ENCODE measurements at regions not wholly inside any gene's neighbourhood (a gene's known extent, or its start where the extent isn't known, plus 50 kb on each side); places are given as distances from the start of the nearest gene placed in this dataset.
"Not testable (repeated sequence)": the region's sequence is repeated elsewhere in the genome, so short reads cannot be mapped to it uniquely, and the experiment has no call there.

GRCh38 chrX:111581086-111581485, 69.6 kb downstream of the SERTM2 start:
- Histone ChIP-seq H3K36me3 (ENCODE audit: control insufficient read depth in 2 of 2, extremely low read depth in 1 of 2, insufficient read depth in 1 of 2, low read length in 1 of 2) (no peaks in the 10 kb centered on the region), H3K4me3 (ENCODE audit: control insufficient read depth in 1 of 2, extremely low read depth in 1 of 2, low read length in 1 of 2) (no peak overlapping the region), H3K27ac (ENCODE audit: low read length) (no peak overlapping the region), H3K9me3 (no peaks in the 10 kb centered on the region), H3K4me1 (ENCODE audit: control insufficient read depth in 1 of 2, extremely low read depth in 1 of 2, insufficient read depth in 2 of 2, low read length in 2 of 2) (no peaks in the 10 kb centered on the region), H3K27me3 (replicated peaks in 1 of 2; ENCODE audit: control insufficient read depth in 2 of 2, extremely low read depth in 1 of 2, insufficient read depth in 2 of 2, low read length in 1 of 2) (no peaks in the 10 kb centered on the region)
- no peak for ATAC-seq (replicated peaks in 1 of 4)
- H3K27ac Mint-ChIP-seq, result no peak overlapping the region
- no CpG with 5 or more reads among the region's 2 CpGs for WGBS (ENCODE audit: insufficient coverage)
- ChIA-PET POLR2A (no interaction called here), CTCF (no interaction called here)
- no peak for DNase-seq
- H3K9me3 Mint-ChIP-seq, result no peaks in the 10 kb centered on the region
- peaks cover 0 to 4% of the 10 kb centered on the region in 2 donors for H3K27me3 Mint-ChIP-seq
- no peaks in the 10 kb centered on the region for H3K36me3 Mint-ChIP-seq
- H3K4me1 Mint-ChIP-seq, result no peaks in the 10 kb centered on the region
- H3K4me3 Mint-ChIP-seq, result no peak overlapping the region

GRCh38 chrX:111585337-111585736, 73.9 kb downstream of the SERTM2 start:
- ChIA-PET CTCF (interaction anchor here in 1 of 2 donors (0.7 kb wide), 1 partner anchor 14 kb away, joined by 3 read pairs; no protein-coding TSS in a partner anchor), POLR2A (no interaction called here)
- H3K9me3 ChIP-seq, result no peaks in the 10 kb centered on the region
- no peaks in the 10 kb centered on the region for H3K4me1 ChIP-seq (ENCODE audit: control insufficient read depth in 1 of 2, extremely low read depth in 1 of 2, insufficient read depth in 2 of 2, low read length in 2 of 2)
- H3K27ac ChIP-seq (ENCODE audit: low read length), result no peak overlapping the region
- peaks cover 0 to 4% of the 10 kb centered on the region in 2 donors for H3K27me3 Mint-ChIP-seq
- no peak for DNase-seq
- H3K4me3 ChIP-seq (ENCODE audit: control insufficient read depth in 1 of 2, extremely low read depth in 1 of 2, low read length in 1 of 2), result no peak overlapping the region
- no peaks in the 10 kb centered on the region for H3K36me3 ChIP-seq (ENCODE audit: control insufficient read depth in 2 of 2, extremely low read depth in 1 of 2, insufficient read depth in 1 of 2, low read length in 1 of 2)
- H3K27ac Mint-ChIP-seq, result no peak overlapping the region
- no peak for ATAC-seq (replicated peaks in 1 of 4)
- H3K36me3 Mint-ChIP-seq, result no peaks in the 10 kb centered on the region
- no peaks in the 10 kb centered on the region for H3K9me3 Mint-ChIP-seq
- H3K4me3 Mint-ChIP-seq, result no peak overlapping the region
- no peaks in the 10 kb centered on the region for H3K4me1 Mint-ChIP-seq
- H3K27me3 ChIP-seq (replicated peaks in 1 of 2; ENCODE audit: control insufficient read depth in 2 of 2, extremely low read depth in 1 of 2, insufficient read depth in 2 of 2, low read length in 1 of 2), result no peaks in the 10 kb centered on the region
- no CpG with 5 or more reads among the region's 2 CpGs for WGBS (ENCODE audit: insufficient coverage)

- H3K27ac Mint-ChIP-seq, POLR2A ChIA-PET: not testable (repeated sequence)
Measured at GRCh38 chrX:111594348-111594877, 83.0 kb downstream of the SERTM2 start.

GRCh38 chrX:111597967-111598366, 83.0 kb upstream of the ALG13 start:
- no peak for ATAC-seq (replicated peaks in 1 of 4)
- no peak overlapping the region for H3K27ac Mint-ChIP-seq
- no peak overlapping the region for H3K4me3 Mint-ChIP-seq
- no peaks in the 10 kb centered on the region for H3K4me1 ChIP-seq (ENCODE audit: control insufficient read depth in 1 of 2, extremely low read depth in 1 of 2, insufficient read depth in 2 of 2, low read length in 2 of 2)
- no peak overlapping the region for H3K27ac ChIP-seq (ENCODE audit: low read length)
- no peaks in the 10 kb centered on the region for H3K36me3 ChIP-seq (ENCODE audit: control insufficient read depth in 2 of 2, extremely low read depth in 1 of 2, insufficient read depth in 1 of 2, low read length in 1 of 2)
- CTCF ChIA-PET, result no interaction called here
- DNase-seq, result no peak
- H3K9me3 Mint-ChIP-seq, result no peaks in the 10 kb centered on the region
- no peaks in the 10 kb centered on the region for H3K4me1 Mint-ChIP-seq
- H3K4me3 ChIP-seq (ENCODE audit: control insufficient read depth in 1 of 2, extremely low read depth in 1 of 2, low read length in 1 of 2), result no peak overlapping the region
- no peaks in the 10 kb centered on the region for H3K27me3 ChIP-seq (replicated peaks in 1 of 2; ENCODE audit: control insufficient read depth in 2 of 2, extremely low read depth in 1 of 2, insufficient read depth in 2 of 2, low read length in 1 of 2)
- POLR2A ChIA-PET, result no interaction called here
- H3K27me3 Mint-ChIP-seq, result peaks cover 6 to 23% of the 10 kb centered on the region in 2 donors
- no peaks in the 10 kb centered on the region for H3K9me3 ChIP-seq
- H3K36me3 Mint-ChIP-seq, result no peaks in the 10 kb centered on the region
- no CpG with 5 or more reads among the region's 2 CpGs for WGBS (ENCODE audit: insufficient coverage)

More at GRCh38 chrX:111594348-111594877, 83.0 kb downstream of the SERTM2 start:
- H3K4me3 ChIP-seq (ENCODE audit: control insufficient read depth in 1 of 2, extremely low read depth in 1 of 2, low read length in 1 of 2); H3K9me3 ChIP-seq; H3K9me3 Mint-ChIP-seq; H3K4me3 Mint-ChIP-seq; H3K36me3 ChIP-seq (ENCODE audit: control insufficient read depth in 2 of 2, extremely low read depth in 1 of 2, insufficient read depth in 1 of 2, low read length in 1 of 2); DNase-seq; CTCF ChIA-PET; H3K4me1 Mint-ChIP-seq; H3K36me3 Mint-ChIP-seq; H3K27ac ChIP-seq (ENCODE audit: low read length); H3K4me1 ChIP-seq (ENCODE audit: control insufficient read depth in 1 of 2, extremely low read depth in 1 of 2, insufficient read depth in 2 of 2, low read length in 2 of 2); ATAC-seq (replicated peaks in 1 of 4); H3K27me3 ChIP-seq (replicated peaks in 1 of 2; ENCODE audit: control insufficient read depth in 2 of 2, extremely low read depth in 1 of 2, insufficient read depth in 2 of 2, low read length in 1 of 2): not testable (repeated sequence)
- H3K27me3 Mint-ChIP-seq, result peaks cover 5 to 15% of the 10 kb centered on the region in 2 donors
- no CpG with 5 or more reads among the region's 28 CpGs for WGBS (ENCODE audit: insufficient coverage)

GRCh38 chrX:111608724-111609123, 72.2 kb upstream of the ALG13 start:
- H3K4me1 ChIP-seq (ENCODE audit: control insufficient read depth in 1 of 2, extremely low read depth in 1 of 2, insufficient read depth in 2 of 2, low read length in 2 of 2), result no peaks in the 10 kb centered on the region
- no CpG with 5 or more reads among the region's 3 CpGs for WGBS (ENCODE audit: insufficient coverage)
- POLR2A ChIA-PET, result no interaction called here

GRCh38 chrX:111609206-111609605, 71.8 kb upstream of the ALG13 start:
- WGBS (ENCODE audit: insufficient coverage), result no CpG with 5 or more reads among the region's 3 CpGs
- H3K27ac Mint-ChIP-seq, result no peak overlapping the region
- ChIA-PET POLR2A (no interaction called here), CTCF (no interaction called here)
- Histone ChIP-seq H3K4me3 (ENCODE audit: control insufficient read depth in 1 of 2, extremely low read depth in 1 of 2, low read length in 1 of 2) (no peak overlapping the region), H3K9me3 (no peaks in the 10 kb centered on the region), H3K4me1 (ENCODE audit: control insufficient read depth in 1 of 2, extremely low read depth in 1 of 2, insufficient read depth in 2 of 2, low read length in 2 of 2) (no peaks in the 10 kb centered on the region), H3K27me3 (replicated peaks in 1 of 2; ENCODE audit: control insufficient read depth in 2 of 2, extremely low read depth in 1 of 2, insufficient read depth in 2 of 2, low read length in 1 of 2) (no peaks in the 10 kb centered on the region), H3K36me3 (ENCODE audit: control insufficient read depth in 2 of 2, extremely low read depth in 1 of 2, insufficient read depth in 1 of 2, low read length in 1 of 2) (no peaks in the 10 kb centered on the region), H3K27ac (ENCODE audit: low read length) (no peak overlapping the region)
- H3K4me1 Mint-ChIP-seq, result no peaks in the 10 kb centered on the region
- no peak overlapping the region for H3K4me3 Mint-ChIP-seq
- ATAC-seq (replicated peaks in 1 of 4) (no peak), DNase-seq (no peak)
- peaks cover 0 to 19% of the 10 kb centered on the region in 2 donors for H3K27me3 Mint-ChIP-seq
- H3K9me3 Mint-ChIP-seq, result no peaks in the 10 kb centered on the region
- H3K36me3 Mint-ChIP-seq, result no peaks in the 10 kb centered on the region

More at GRCh38 chrX:111608724-111609123, 72.2 kb upstream of the ALG13 start:
- DNase-seq, result no peak
- no peaks in the 10 kb centered on the region for H3K9me3 Mint-ChIP-seq
- H3K36me3 Mint-ChIP-seq, result no peaks in the 10 kb centered on the region
- no peaks in the 10 kb centered on the region for H3K9me3 ChIP-seq
- peaks cover 0 to 24% of the 10 kb centered on the region in 2 donors for H3K27me3 Mint-ChIP-seq
- no peak for ATAC-seq (replicated peaks in 1 of 4)
- CTCF ChIA-PET, result no interaction called here
- H3K27me3 ChIP-seq (replicated peaks in 1 of 2; ENCODE audit: control insufficient read depth in 2 of 2, extremely low read depth in 1 of 2, insufficient read depth in 2 of 2, low read length in 1 of 2), result no peaks in the 10 kb centered on the region
- H3K27ac Mint-ChIP-seq, result no peak overlapping the region
- H3K4me3 ChIP-seq (ENCODE audit: control insufficient read depth in 1 of 2, extremely low read depth in 1 of 2, low read length in 1 of 2), result no peak overlapping the region
- H3K36me3 ChIP-seq (ENCODE audit: control insufficient read depth in 2 of 2, extremely low read depth in 1 of 2, insufficient read depth in 1 of 2, low read length in 1 of 2), result no peaks in the 10 kb centered on the region
- no peaks in the 10 kb centered on the region for H3K4me1 Mint-ChIP-seq
- H3K4me3 Mint-ChIP-seq, result no peak overlapping the region
- H3K27ac ChIP-seq (ENCODE audit: low read length), result no peak overlapping the region

- no peaks in the 10 kb centered on the region for H3K9me3 Mint-ChIP-seq
- ChIA-PET CTCF (no interaction called here), POLR2A (no interaction called here)
- Histone ChIP-seq H3K9me3 (no peaks in the 10 kb centered on the region), H3K36me3 (ENCODE audit: control insufficient read depth in 2 of 2, extremely low read depth in 1 of 2, insufficient read depth in 1 of 2, low read length in 1 of 2) (no peaks in the 10 kb centered on the region), H3K27ac (ENCODE audit: low read length) (no peak overlapping the region), H3K4me3 (ENCODE audit: control insufficient read depth in 1 of 2, extremely low read depth in 1 of 2, low read length in 1 of 2) (no peak overlapping the region), H3K4me1 (ENCODE audit: control insufficient read depth in 1 of 2, extremely low read depth in 1 of 2, insufficient read depth in 2 of 2, low read length in 2 of 2) (no peaks in the 10 kb centered on the region), H3K27me3 (replicated peaks in 1 of 2; ENCODE audit: control insufficient read depth in 2 of 2, extremely low read depth in 1 of 2, insufficient read depth in 2 of 2, low read length in 1 of 2) (no peaks in the 10 kb centered on the region)
- DNase-seq (no peak), ATAC-seq (replicated peaks in 1 of 4) (no peak)
- WGBS (ENCODE audit: insufficient coverage), result no CpG with 5 or more reads among the region's 7 CpGs
- no peak overlapping the region for H3K27ac Mint-ChIP-seq
- H3K4me3 Mint-ChIP-seq, result no peak overlapping the region
- no peaks in the 10 kb centered on the region for H3K36me3 Mint-ChIP-seq
- peaks cover 0 to 11% of the 10 kb centered on the region in 2 donors for H3K27me3 Mint-ChIP-seq
- no peaks in the 10 kb centered on the region for H3K4me1 Mint-ChIP-seq
Measured at GRCh38 chrX:111615227-111615626, 65.7 kb upstream of the ALG13 start.
